ENCODE measurements at regions not wholly inside any gene's neighbourhood (a gene's known extent, or its start where the extent isn't known, plus 50 kb on each side); places are given as distances from the start of the nearest gene placed in this dataset.

DNA sequence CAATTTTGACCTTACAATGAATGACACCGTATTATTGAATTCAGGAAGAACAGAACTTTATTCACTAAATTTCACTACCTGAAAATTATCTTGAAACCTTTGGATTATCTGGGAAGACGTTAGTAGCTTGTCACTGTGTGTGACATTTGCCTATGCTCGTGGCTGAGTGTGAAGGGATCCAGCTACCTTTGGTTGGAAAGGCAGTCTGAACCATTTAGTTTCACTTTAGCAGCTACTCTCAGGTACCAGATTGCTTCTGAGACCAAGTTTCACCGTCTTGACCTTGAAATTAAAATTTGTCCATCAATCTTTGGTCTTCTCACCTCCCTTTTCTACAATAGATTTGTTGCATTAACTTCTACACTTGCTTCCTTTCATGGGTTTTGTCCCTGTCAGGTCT, 637.5 kb downstream of the MBD2 start:
- H3K9me3 ChIP-seq (ENCODE audit: control insufficient read depth in 2 of 2, insufficient read depth in 1 of 2, low read length in 1 of 2) = no peaks in the 10 kb centered on the region
- no peak for DNase-seq (ENCODE audit: low read depth in 6 of 9, low spot score in 9 of 9)

More for the DNA sequence above, 637.5 kb downstream of the MBD2 start:
- Histone ChIP-seq H3K4me1 (ENCODE audit: control insufficient read depth in 2 of 2, insufficient read depth in 2 of 2, low read length in 2 of 2) (no peaks in the 10 kb centered on the region), H3K36me3 (ENCODE audit: control insufficient read depth in 2 of 2, insufficient read depth in 2 of 2, low read length in 1 of 2) (no peaks in the 10 kb centered on the region), H3K27ac (ENCODE audit: low read depth in 1 of 2, low read length in 1 of 2) (no peak overlapping the region), H3K27me3 (ENCODE audit: control insufficient read depth in 2 of 2, insufficient read depth in 1 of 2, low read length in 1 of 2) (no peaks in the 10 kb centered on the region), H3K4me3 (ENCODE audit: low read length in 2 of 2) (no peak overlapping the region)
- WGBS = 82% methylated on average over 4 of the region's 4 CpGs

All from thymus (tissue), 11 donors.